Neural cell (in vitro differentiated cells): ENCODE measurements at regions not wholly inside any gene's neighbourhood (a gene's known extent, or its start where the extent isn't known, plus 50 kb on each side); places are given as distances from the start of the nearest gene placed in this dataset.

Experiments
- small RNA-seq, 3 experiments: library from RNA; depleted of rRNA; stranded (forward); fragments of <200 nt; gene quantifications; one replicate each; pipeline ENCODE3, GENCODE V24; 2012

Small RNA genes lying in the stretch of these regions (small RNA-seq; reads per million reads assigned to genes)
- gene AC022523.2 (0 reads per million in 3 experiments), gene RF00026 (0 reads per million in 3 experiments), gene RNU6-1186P (0 reads per million in 3 experiments)
